Breast epithelium (tissue), 3 donors: ENCODE measurements at regions not wholly inside any gene's neighbourhood (a gene's known extent, or its start where the extent isn't known, plus 50 kb on each side); places are given as distances from the start of the nearest gene placed in this dataset.

ENCODE experiments used
- POLR2AphosphoS5 ChIP-seq, 3 donors: sonication (generic); formaldehyde crosslinking; IDR thresholded peaks; one replicate each; pipeline ENCODE4 v1.6.1; 2017; ENCODE audit warnings: antibody characterized with exemption in 3 of 3
- TF ChIP-seq, protein P1 (sequence below), 3 donors: fragments of 450-650 bp; IDR thresholded peaks; one replicate each; pipeline ENCODE4 v1.5.1; 2016 to 2017; ENCODE audit warnings: antibody characterized with exemption in 3 of 3, mild to moderate bottlenecking in 3 of 3, moderate library complexity in 3 of 3

- TF ChIP-seq POLR2AphosphoS5 (IDR thresholded peaks at IDR 0.05): no peak
- TF ChIP-seq, protein P1, sequence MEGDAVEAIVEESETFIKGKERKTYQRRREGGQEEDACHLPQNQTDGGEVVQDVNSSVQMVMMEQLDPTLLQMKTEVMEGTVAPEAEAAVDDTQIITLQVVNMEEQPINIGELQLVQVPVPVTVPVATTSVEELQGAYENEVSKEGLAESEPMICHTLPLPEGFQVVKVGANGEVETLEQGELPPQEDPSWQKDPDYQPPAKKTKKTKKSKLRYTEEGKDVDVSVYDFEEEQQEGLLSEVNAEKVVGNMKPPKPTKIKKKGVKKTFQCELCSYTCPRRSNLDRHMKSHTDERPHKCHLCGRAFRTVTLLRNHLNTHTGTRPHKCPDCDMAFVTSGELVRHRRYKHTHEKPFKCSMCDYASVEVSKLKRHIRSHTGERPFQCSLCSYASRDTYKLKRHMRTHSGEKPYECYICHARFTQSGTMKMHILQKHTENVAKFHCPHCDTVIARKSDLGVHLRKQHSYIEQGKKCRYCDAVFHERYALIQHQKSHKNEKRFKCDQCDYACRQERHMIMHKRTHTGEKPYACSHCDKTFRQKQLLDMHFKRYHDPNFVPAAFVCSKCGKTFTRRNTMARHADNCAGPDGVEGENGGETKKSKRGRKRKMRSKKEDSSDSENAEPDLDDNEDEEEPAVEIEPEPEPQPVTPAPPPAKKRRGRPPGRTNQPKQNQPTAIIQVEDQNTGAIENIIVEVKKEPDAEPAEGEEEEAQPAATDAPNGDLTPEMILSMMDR (IDR thresholded peaks at IDR 0.05): no peak
Observed at GRCh38 chr3:72049300-72049699, 264.4 kb upstream of the PROK2 start.
